Endodermal cell (in vitro differentiated cells): ENCODE measurements at regions not wholly inside any gene's neighbourhood (a gene's known extent, or its start where the extent isn't known, plus 50 kb on each side); places are given as distances from the start of the nearest gene placed in this dataset.

Source experiments
- DNase-seq: peaks from one replicate; pipeline ENCODE4 v3.0.0-alpha.2; 2017
- H3K27ac ChIP-seq: 2 replicates; pipeline ENCODE4 v1.5.1; 2013; ENCODE audit warnings: mild to moderate bottlenecking, low read depth, low read length, moderate library complexity
- H3K27me3 ChIP-seq: 2 replicates; pipeline ENCODE4 v1.6.1; 2013; ENCODE audit warnings: mild to moderate bottlenecking, low read length, moderate library complexity; ENCODE audit not compliant: insufficient read depth, control insufficient read depth, poor library complexity, severe bottlenecking
- H3K36me3 ChIP-seq: 2 replicates; pipeline ENCODE4 v1.7.0; 2013; ENCODE audit warnings: mild to moderate bottlenecking, low read length, moderate library complexity; ENCODE audit not compliant: control insufficient read depth, insufficient read depth
- H3K4me1 ChIP-seq: one replicate; pipeline ENCODE4 v1.7.0; 2013; ENCODE audit warnings: low read length; ENCODE audit not compliant: control insufficient read depth, insufficient read depth
- H3K4me3 ChIP-seq: 2 replicates; pipeline ENCODE4 v1.5.1; 2013; ENCODE audit warnings: mild to moderate bottlenecking, low read length, moderate library complexity
- H3K9ac ChIP-seq: 2 replicates; pipeline ENCODE4 v1.6.1; 2013; ENCODE audit warnings: mild to moderate bottlenecking, low read length, moderate library complexity; ENCODE audit not compliant: poor library complexity, severe bottlenecking; ENCODE audit errors: extremely low read depth
- H3K9me3 ChIP-seq: 2 replicates; pipeline ENCODE4 v1.6.1; 2013; ENCODE audit warnings: mild to moderate bottlenecking, low read length, moderate library complexity; ENCODE audit not compliant: control insufficient read depth
- H3K27ac Mint-ChIP-seq: 2 replicates; pipeline ENCODE4 v1.8.0; 2020; ENCODE audit warnings: mixed read lengths
- H3K27me3 Mint-ChIP-seq: 2 replicates; pipeline ENCODE4 v1.8.0; 2021; ENCODE audit warnings: mild to moderate bottlenecking, mixed read lengths; ENCODE audit not compliant: insufficient read depth
- H3K36me3 Mint-ChIP-seq: 2 replicates; pipeline ENCODE4 v1.8.0; 2020; ENCODE audit warnings: low read depth, mixed read lengths
- H3K4me1 Mint-ChIP-seq: 2 replicates; pipeline ENCODE4 v1.8.0; 2020; ENCODE audit warnings: mixed read lengths
- H3K4me3 Mint-ChIP-seq: 2 replicates; pipeline ENCODE4 v1.8.0; 2020; ENCODE audit warnings: mild to moderate bottlenecking, moderate library complexity, mixed read lengths
- H3K9me3 Mint-ChIP-seq: 2 replicates; pipeline ENCODE4 v1.8.0; 2020; ENCODE audit warnings: mild to moderate bottlenecking, mixed read lengths
- CTCF ChIP-seq: fragments of 200-600 bp; sonication (generic); conservative IDR thresholded peaks from 2 replicates; pipeline ENCODE4 v1.5.0; 2021; ENCODE audit warnings: antibody characterized with exemption, mild to moderate bottlenecking
- WGBS, 2 experiments: methylation state at CpG; one replicate each; pipeline versions ENCODE4 v1.1.5 to v1.1.7; 2013; ENCODE audit warnings: missing lambda C conversion rate in 2 of 2, mixed read lengths in 1 of 2; ENCODE audit not compliant: insufficient coverage in 1 of 2, insufficient read length in 1 of 2; 5-methylcytosine and 5-hydroxymethylcytosine counted together

GRCh38 chr10:35705671-35706070 lies 63.6 kb upstream of the FZD8 start:
- no peaks in the 10 kb centered on the region for H3K4me1 ChIP-seq

GRCh38 chr10:35705051-35705450 lies 63.0 kb upstream of the FZD8 start:
- H3K4me1 Mint-ChIP-seq: peaks cover 13% of the 10 kb centered on the region
- Histone ChIP-seq H3K27ac (no peak overlapping the region), H3K27me3 (no peaks in the 10 kb centered on the region), H3K4me3 (no peak overlapping the region), H3K9ac (no peak overlapping the region), H3K36me3 (no peaks in the 10 kb centered on the region), H3K4me1 (no peaks in the 10 kb centered on the region), H3K9me3 (peaks cover 16% of the 10 kb centered on the region)
- WGBS, 2 experiments: 84 to 95% methylated on average over 4 to 5 of the region's 5 CpGs
- H3K36me3 Mint-ChIP-seq: peaks cover 1% of the 10 kb centered on the region
- no peaks in the 10 kb centered on the region for H3K27me3 Mint-ChIP-seq
- H3K4me3 Mint-ChIP-seq: no peak overlapping the region
- H3K9me3 Mint-ChIP-seq: peaks cover 19% of the 10 kb centered on the region
- H3K27ac Mint-ChIP-seq: no peak overlapping the region
- TF ChIP-seq CTCF: no peak
- DNase-seq: no peak

More at GRCh38 chr10:35705671-35706070, 63.6 kb upstream of the FZD8 start:
- Histone ChIP-seq H3K27ac (no peak overlapping the region), H3K9me3 (peaks cover 16% of the 10 kb centered on the region), H3K36me3 (no peaks in the 10 kb centered on the region), H3K9ac (no peak overlapping the region), H3K27me3 (no peaks in the 10 kb centered on the region), H3K4me3 (no peak overlapping the region)
- no peak for DNase-seq
- Mint-ChIP-seq H3K4me3 (no peak overlapping the region), H3K36me3 (peaks cover 1% of the 10 kb centered on the region), H3K27me3 (no peaks in the 10 kb centered on the region), H3K4me1 (peaks cover 15% of the 10 kb centered on the region), H3K9me3 (peaks cover 19% of the 10 kb centered on the region), H3K27ac (no peak overlapping the region)
- 90 to 91% methylated on average over 2 of the region's 2 CpGs for WGBS, 2 experiments
- TF ChIP-seq CTCF: no peak

GRCh38 chr10:35704401-35704800 lies 62.3 kb upstream of the FZD8 start:
- no peak for TF ChIP-seq CTCF

More at GRCh38 chr10:35704401-35704800, 62.3 kb upstream of the FZD8 start:
- Mint-ChIP-seq H3K27me3 (no peaks in the 10 kb centered on the region), H3K9me3 (peaks cover 19% of the 10 kb centered on the region), H3K36me3 (peaks cover 1% of the 10 kb centered on the region), H3K4me3 (no peak overlapping the region), H3K27ac (no peak overlapping the region), H3K4me1 (peaks cover 19% of the 10 kb centered on the region)
- Histone ChIP-seq H3K4me1 (no peaks in the 10 kb centered on the region), H3K9me3 (peaks cover 16% of the 10 kb centered on the region), H3K36me3 (no peaks in the 10 kb centered on the region), H3K27ac (no peak overlapping the region), H3K9ac (no peak overlapping the region), H3K27me3 (no peaks in the 10 kb centered on the region), H3K4me3 (no peak overlapping the region)
- DNase-seq: no peak
